Heart left ventricle (tissue), 16 donors: ENCODE measurements at regions not wholly inside any gene's neighbourhood (a gene's known extent, or its start where the extent isn't known, plus 50 kb on each side); places are given as distances from the start of the nearest gene placed in this dataset.

ENCODE experiments used
- ATAC-seq, 4 donors: fragments of 200-7000 bp; cut with Tn5 transposase; one replicate each; pipeline ENCODE4 v1.9.1; 2020 to 2022; ENCODE audit warnings: moderate library complexity in 4 of 4, mild to moderate bottlenecking in 3 of 4, moderate number of reproducible peaks in 1 of 4
- DNase-seq, 5 donors: peaks; one replicate each; pipeline ENCODE4 v3.0.0-alpha.2; 2020
- H3K27ac ChIP-seq, 12 donors: fragments of 200-600 bp; sonication (generic) in 4 of 12; one replicate each; pipeline versions ENCODE4 v1.5.0 to v1.8.0; 2016 to 2022; ENCODE audit warnings: mild to moderate bottlenecking in 2 of 12
- H3K27me3 ChIP-seq, 9 donors: fragments of 200-600 bp; sonication (generic) in 2 of 9; one replicate each; pipeline versions ENCODE4 v1.5.1 to v1.8.0; 2016 to 2022; ENCODE audit warnings: mild to moderate bottlenecking in 3 of 9
- H3K36me3 ChIP-seq, 9 donors: fragments of 200-600 bp; sonication (generic) in 2 of 9; one replicate each; pipeline versions ENCODE4 v1.5.0 to v1.8.0; 2018 to 2022; ENCODE audit warnings: mild to moderate bottlenecking in 2 of 9
- H3K4me1 ChIP-seq, 12 donors: fragments of 200-600 bp; sonication (generic) in 4 of 12; one replicate each; pipeline versions ENCODE4 v1.5.0 to v1.8.0; 2016 to 2022; ENCODE audit warnings: mild to moderate bottlenecking in 3 of 12
- H3K4me3 ChIP-seq, 12 donors: fragments of 200-600 bp; sonication (generic) in 4 of 12; one replicate each; pipeline versions ENCODE4 v1.5.0 to v1.8.0; 2017 to 2022; ENCODE audit warnings: mild to moderate bottlenecking in 9 of 12, moderate library complexity in 4 of 12
- H3K9me3 ChIP-seq, 12 donors: fragments of 200-600 bp; sonication (generic) in 4 of 12; one replicate each; pipeline versions ENCODE4 v1.5.0 to v1.8.0; 2016 to 2022; ENCODE audit warnings: mild to moderate bottlenecking in 1 of 12
- POLR2A ChIP-seq, 2 donors: fragments of 450-650 bp; IDR thresholded peaks; one replicate each; pipeline ENCODE4 v1.6.1; 2017; ENCODE audit warnings: antibody characterized with exemption in 2 of 2, mild to moderate bottlenecking in 2 of 2, moderate library complexity in 2 of 2
- WGBS, 4 donors: extraction: QIAGEN DNeasy Blood & Tissue Kit in 2 of 4; methylation state at CpG; one replicate each; pipeline versions ENCODE4 v1.1.5 to v1.1.7; 2013 to 2018; 5-methylcytosine and 5-hydroxymethylcytosine counted together
- intact Hi-C, 10 donors: fragments of 100-400 bp; cut with DNase I; formaldehyde crosslinking; loops; one replicate each; pipeline versions ENCODE4 v1.11.1 to v1.14.2; 2022
- TF ChIP-seq, protein P1 (sequence below), 12 donors: fragments of 200-600 bp; sonication (generic) in 4 of 12; IDR thresholded peaks; one replicate each; pipeline versions ENCODE4 v1.5.0 to v1.8.0; 2018 to 2022; ENCODE audit warnings: antibody characterized with exemption in 12 of 12, mild to moderate bottlenecking in 5 of 12
- donor health status: ischemic (EF 13 %, LVEDD 7.1; RV severe dilation, severe dysfunction).
- donor health status: healthy with polysubstance abuse.
- donor health status: DM: no; HTN: yes; CAD: no.
- donor health status: DM: no; HTN: no; CAD: no.
- donor health status: ischemic (EF 25% LVEDD 6.9; RV normal size, moderate dysfunction).
- donor health status: ischemic (EF 25% LVEDD 5.7; RV mildly dilated, moderate dysfunction).
- donor health status: healthy.
- donor health status: DM: yes; HTN: yes; CAD: no.
- donor health status: ischemic (EF 35%, LVEDD 5.7; RV mildly dilated, moderate dysfunction).
- donor health status: nonischemic (EF 11% LVEDD 7.7; RV severe dilation, severe dysfunction).
- donor health status: DM: yes; HTN: yes; CAD: no.
- donor health status: PGD.
- donor health status: ischemic (EF 29% LVEDD 5.4; RV normal size, mild dysfunction).
- donor health status: nonischemic (EF 23%, LVEDD 6.1; RV moderate dilation, normal function).

DNA sequence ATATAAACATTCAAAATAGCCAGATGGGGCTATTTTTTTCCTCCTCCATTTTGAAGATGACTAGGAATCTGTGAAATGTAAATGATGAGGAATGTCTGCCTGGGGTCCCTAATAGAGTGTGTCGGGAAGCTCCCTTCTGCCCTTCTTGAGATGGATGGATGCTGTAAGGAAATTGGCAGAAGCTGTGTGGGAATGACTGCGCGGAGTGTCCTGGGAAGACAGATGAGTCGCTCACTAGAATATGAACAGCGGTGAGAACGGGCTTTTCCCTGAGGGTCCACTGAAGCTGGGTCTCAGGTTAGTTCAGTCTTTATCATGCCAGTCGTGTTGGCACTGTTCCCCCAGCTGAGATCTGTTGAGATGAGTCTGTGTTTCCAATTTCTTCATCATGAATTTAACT, 75.1 kb upstream of the PLPP4 start:
- Histone ChIP-seq H3K4me1 (no peaks in the 10 kb centered on the region), H3K27me3 (peaks cover 0 to 3% (median 0%) of the 10 kb centered on the region in 9 donors), H3K36me3 (no peaks in the 10 kb centered on the region), H3K4me3 (no peak overlapping the region), H3K27ac (no peak overlapping the region), H3K9me3 (no peaks in the 10 kb centered on the region)
- 76 to 86% (median 81%) methylated on average over 7 of the region's 7 CpGs for WGBS, 4 donors
- intact Hi-C loops = no loop called here
- ATAC-seq (no peak), DNase-seq (no peak)
- no peak for TF ChIP-seq POLR2A (IDR thresholded peaks at IDR 0.05)
- TF ChIP-seq, protein P1, sequence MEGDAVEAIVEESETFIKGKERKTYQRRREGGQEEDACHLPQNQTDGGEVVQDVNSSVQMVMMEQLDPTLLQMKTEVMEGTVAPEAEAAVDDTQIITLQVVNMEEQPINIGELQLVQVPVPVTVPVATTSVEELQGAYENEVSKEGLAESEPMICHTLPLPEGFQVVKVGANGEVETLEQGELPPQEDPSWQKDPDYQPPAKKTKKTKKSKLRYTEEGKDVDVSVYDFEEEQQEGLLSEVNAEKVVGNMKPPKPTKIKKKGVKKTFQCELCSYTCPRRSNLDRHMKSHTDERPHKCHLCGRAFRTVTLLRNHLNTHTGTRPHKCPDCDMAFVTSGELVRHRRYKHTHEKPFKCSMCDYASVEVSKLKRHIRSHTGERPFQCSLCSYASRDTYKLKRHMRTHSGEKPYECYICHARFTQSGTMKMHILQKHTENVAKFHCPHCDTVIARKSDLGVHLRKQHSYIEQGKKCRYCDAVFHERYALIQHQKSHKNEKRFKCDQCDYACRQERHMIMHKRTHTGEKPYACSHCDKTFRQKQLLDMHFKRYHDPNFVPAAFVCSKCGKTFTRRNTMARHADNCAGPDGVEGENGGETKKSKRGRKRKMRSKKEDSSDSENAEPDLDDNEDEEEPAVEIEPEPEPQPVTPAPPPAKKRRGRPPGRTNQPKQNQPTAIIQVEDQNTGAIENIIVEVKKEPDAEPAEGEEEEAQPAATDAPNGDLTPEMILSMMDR (IDR thresholded peaks at IDR 0.05) = no peak

DNA sequence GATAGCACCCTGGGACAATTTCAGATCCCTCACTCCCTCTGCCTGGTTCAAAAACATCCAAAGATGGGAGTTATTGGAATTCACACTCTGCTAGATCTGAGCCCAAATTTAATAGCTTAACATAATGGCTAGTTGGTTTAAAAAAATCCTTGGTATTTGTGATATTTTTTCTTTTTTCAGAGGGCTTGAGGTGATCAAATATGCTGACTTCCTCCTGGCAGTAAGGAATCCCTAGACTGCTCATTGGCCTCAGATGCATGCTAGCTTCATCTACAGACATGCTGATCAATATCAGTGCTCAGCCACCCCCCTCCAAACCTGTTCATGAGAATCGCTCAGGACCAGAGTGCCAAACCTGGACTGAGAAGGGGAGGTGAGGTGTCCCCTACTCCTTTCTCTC, 74.7 kb upstream of the PLPP4 start:
- no peak overlapping the region for H3K4me3 ChIP-seq
- no peaks in the 10 kb centered on the region for H3K4me1 ChIP-seq
- WGBS, 4 donors = 79 to 98% (median 93%) methylated on average over 1 of the region's 1 CpG
- H3K27ac ChIP-seq = no peak overlapping the region
- intact Hi-C loops = no loop called here
- DNase-seq (no peak), ATAC-seq (no peak)
- H3K36me3 ChIP-seq = no peaks in the 10 kb centered on the region
- no peak for TF ChIP-seq POLR2A (IDR thresholded peaks at IDR 0.05)
- TF ChIP-seq, protein P1 (IDR thresholded peaks at IDR 0.05) = no peak
- H3K9me3 ChIP-seq = no peaks in the 10 kb centered on the region
- peaks cover 0 to 3% (median 0%) of the 10 kb centered on the region in 9 donors for H3K27me3 ChIP-seq

DNA sequence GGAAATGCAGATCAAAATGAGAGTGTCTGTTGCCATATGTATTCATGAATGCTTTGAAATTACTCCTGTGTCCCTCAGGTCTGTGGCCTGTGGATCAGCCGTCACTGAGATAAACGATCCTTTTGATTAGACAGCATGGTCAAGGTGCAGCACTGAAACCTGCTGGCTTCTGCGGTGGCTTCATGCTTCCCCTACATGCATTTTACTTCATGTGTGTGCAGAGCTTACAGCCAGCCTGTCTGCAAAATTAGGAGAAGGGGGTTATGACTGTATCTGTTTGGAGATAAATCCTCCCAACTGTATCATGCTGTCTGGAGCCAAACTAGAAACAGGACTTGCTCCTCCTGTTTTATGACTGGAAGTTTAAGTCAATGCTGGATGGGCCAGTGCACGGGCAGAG, 71.0 kb upstream of the PLPP4 start:
- no peak overlapping the region for H3K4me3 ChIP-seq
- ATAC-seq (no peak), DNase-seq (no peak)
- peaks cover 0 to 3% (median 0%) of the 10 kb centered on the region in 9 donors for H3K27me3 ChIP-seq
- H3K4me1 ChIP-seq = no peaks in the 10 kb centered on the region
- 62 to 72% (median 68%) methylated on average over 4 of the region's 4 CpGs for WGBS, 4 donors
- H3K9me3 ChIP-seq = no peaks in the 10 kb centered on the region
- no peak for TF ChIP-seq POLR2A (IDR thresholded peaks at IDR 0.05)
- TF ChIP-seq, protein P1 (IDR thresholded peaks at IDR 0.05) = no peak
- H3K27ac ChIP-seq = no peak overlapping the region
- intact Hi-C loops = no loop called here
- H3K36me3 ChIP-seq = no peaks in the 10 kb centered on the region

DNA sequence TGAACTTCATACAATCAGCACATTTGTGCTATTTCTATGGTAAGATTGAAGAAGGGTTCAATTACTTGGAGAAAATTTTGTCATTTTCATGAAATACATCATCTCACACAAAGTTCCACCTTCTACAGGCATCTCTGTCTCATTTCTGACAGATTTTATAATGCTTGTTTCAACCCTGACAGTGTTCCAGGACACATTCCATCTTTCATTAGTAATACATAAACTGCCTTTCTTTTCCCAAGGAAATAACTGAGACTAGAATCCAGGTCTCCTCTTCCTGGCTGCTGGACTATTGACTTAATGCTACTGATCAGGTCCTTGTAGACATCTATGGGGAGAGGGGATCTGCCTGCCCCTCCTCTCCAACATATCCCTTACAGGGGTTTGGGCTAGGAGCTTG, 70.1 kb upstream of the PLPP4 start:
- DNase-seq (no peak), ATAC-seq (no peak)
- Histone ChIP-seq H3K27me3 (peaks cover 0 to 3% (median 0%) of the 10 kb centered on the region in 9 donors), H3K9me3 (no peaks in the 10 kb centered on the region), H3K4me3 (no peak overlapping the region), H3K36me3 (no peaks in the 10 kb centered on the region), H3K27ac (no peak overlapping the region), H3K4me1 (no peaks in the 10 kb centered on the region)
- TF ChIP-seq POLR2A (IDR thresholded peaks at IDR 0.05) = no peak
- TF ChIP-seq, protein P1 (IDR thresholded peaks at IDR 0.05) = no peak
- intact Hi-C loops = no loop called here
